Neural progenitor cell (in vitro differentiated cells): ENCODE measurements at regions not wholly inside any gene's neighbourhood (a gene's known extent, or its start where the extent isn't known, plus 50 kb on each side); places are given as distances from the start of the nearest gene placed in this dataset.

Experiments used
- EZH2 ChIP-seq: fragments of 200-600 bp; sonication (generic); IDR thresholded peaks from 2 replicates; pipeline ENCODE4 v1.6.1; 2017; ENCODE audit warnings: antibody characterized with exemption, mild to moderate bottlenecking, moderate library complexity
- EZH2phosphoT487 ChIP-seq: fragments of 200-600 bp; sonication (generic); IDR thresholded peaks from 2 replicates; pipeline ENCODE4 v1.6.1; 2017; ENCODE audit warnings: antibody characterized with exemption
- TF ChIP-seq, protein P1 (sequence below): fragments of 200-600 bp; sonication (generic); IDR thresholded peaks from 2 replicates; pipeline ENCODE4 v1.5.1; 2017; ENCODE audit warnings: antibody characterized with exemption, mild to moderate bottlenecking

DNA sequence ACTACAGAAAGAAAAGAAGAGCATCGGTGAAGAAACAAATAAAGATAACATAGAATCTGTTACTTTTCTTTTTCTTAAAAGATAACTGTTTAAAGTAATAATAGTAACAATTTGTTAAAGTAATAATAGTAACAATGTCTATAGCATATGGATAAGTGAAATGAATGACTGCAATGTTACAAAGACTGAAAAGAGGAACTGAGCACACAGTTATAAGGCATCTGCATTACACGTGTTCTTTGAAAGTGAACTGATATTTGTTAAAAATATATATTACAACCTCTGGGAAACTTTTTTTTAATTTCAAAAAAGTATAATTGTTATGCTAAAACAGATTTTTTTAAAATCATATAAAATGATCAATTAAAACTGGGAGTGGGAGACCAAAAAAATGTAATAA is 88.4 kb upstream of the FST start:
- TF ChIP-seq, protein P1, sequence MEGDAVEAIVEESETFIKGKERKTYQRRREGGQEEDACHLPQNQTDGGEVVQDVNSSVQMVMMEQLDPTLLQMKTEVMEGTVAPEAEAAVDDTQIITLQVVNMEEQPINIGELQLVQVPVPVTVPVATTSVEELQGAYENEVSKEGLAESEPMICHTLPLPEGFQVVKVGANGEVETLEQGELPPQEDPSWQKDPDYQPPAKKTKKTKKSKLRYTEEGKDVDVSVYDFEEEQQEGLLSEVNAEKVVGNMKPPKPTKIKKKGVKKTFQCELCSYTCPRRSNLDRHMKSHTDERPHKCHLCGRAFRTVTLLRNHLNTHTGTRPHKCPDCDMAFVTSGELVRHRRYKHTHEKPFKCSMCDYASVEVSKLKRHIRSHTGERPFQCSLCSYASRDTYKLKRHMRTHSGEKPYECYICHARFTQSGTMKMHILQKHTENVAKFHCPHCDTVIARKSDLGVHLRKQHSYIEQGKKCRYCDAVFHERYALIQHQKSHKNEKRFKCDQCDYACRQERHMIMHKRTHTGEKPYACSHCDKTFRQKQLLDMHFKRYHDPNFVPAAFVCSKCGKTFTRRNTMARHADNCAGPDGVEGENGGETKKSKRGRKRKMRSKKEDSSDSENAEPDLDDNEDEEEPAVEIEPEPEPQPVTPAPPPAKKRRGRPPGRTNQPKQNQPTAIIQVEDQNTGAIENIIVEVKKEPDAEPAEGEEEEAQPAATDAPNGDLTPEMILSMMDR: no peak
- TF ChIP-seq EZH2phosphoT487 (no peak), EZH2 (no peak)
